ENCODE measurements at regions not wholly inside any gene's neighbourhood (a gene's known extent, or its start where the extent isn't known, plus 50 kb on each side); places are given as distances from the start of the nearest gene placed in this dataset.

DNA sequence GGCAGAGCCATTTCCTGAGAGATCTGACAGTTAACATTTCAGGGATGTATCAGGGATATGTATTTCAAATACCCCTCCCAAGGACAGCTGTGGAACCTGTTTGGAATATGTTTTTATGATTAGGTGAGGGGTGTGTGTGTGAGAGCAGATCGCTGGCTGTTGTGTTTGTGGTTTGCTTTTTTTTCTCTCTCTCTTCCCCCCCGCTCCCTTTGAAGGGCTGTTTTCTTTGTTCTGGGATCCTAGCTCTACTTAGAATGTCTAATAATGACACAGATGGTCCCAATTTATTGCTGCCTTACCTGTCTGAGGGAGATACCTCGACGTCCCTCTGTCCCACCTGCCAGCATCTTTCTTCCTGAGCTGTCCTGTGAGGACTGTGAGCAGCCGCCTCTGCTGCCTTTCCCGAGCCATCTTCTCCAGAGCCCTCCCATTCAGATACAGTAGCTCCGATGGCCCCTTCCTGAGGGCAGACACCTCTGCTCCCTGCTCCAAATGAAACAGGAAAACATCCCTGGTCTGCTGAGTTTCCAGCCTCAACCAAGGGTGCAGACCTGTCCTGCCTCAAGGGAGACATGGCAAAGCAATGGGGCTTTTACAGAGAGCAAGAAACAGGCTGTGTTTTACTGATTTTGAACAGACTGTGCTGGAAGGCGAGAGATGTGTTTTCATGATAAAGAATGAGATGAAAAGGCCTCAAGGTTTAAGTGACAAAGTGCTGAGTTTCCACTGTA is 138.0 kb upstream of the TNR start:
- no peak for TF ChIP-seq CEBPB (IDR thresholded peaks at IDR 0.05)
- TF ChIP-seq, protein P1, sequence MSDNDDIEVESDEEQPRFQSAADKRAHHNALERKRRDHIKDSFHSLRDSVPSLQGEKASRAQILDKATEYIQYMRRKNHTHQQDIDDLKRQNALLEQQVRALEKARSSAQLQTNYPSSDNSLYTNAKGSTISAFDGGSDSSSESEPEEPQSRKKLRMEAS (IDR thresholded peaks at IDR 0.05) = no peak
- no peak for TF ChIP-seq TEAD4 (IDR thresholded peaks at IDR 0.05)

Data from Ishikawa (cell line).